Esophagus squamous epithelium (tissue), 4 donors: ENCODE measurements at regions not wholly inside any gene's neighbourhood (a gene's known extent, or its start where the extent isn't known, plus 50 kb on each side); places are given as distances from the start of the nearest gene placed in this dataset.

ENCODE experiments used
- CTCF ChIP-seq, 6 experiments: fragments of 450-650 bp in 4 of 6; fragments of 200-600 bp in 2 of 6; sonication (generic) in 2 of 6; IDR thresholded peaks; one replicate each; pipeline ENCODE4 v1.5.1; 2016 to 2019; ENCODE audit warnings: antibody characterized with exemption in 6 of 6, mild to moderate bottlenecking in 4 of 6, moderate library complexity in 4 of 6
- POLR2A ChIP-seq, 4 donors: fragments of 450-650 bp; IDR thresholded peaks; one replicate each; pipeline ENCODE4 v1.6.1; 2017; ENCODE audit warnings: antibody characterized with exemption in 4 of 4, mild to moderate bottlenecking in 4 of 4, moderate library complexity in 3 of 4

GRCh38 chr14:28867571-28867970, 101.0 kb downstream of the FOXG1 start:
- TF ChIP-seq CTCF (IDR thresholded peaks at IDR 0.05) (no peak), POLR2A (IDR thresholded peaks at IDR 0.05) (no peak)
